H1 (cell line): ENCODE measurements at regions not wholly inside any gene's neighbourhood (a gene's known extent, or its start where the extent isn't known, plus 50 kb on each side); places are given as distances from the start of the nearest gene placed in this dataset.

Source experiments
- CTCF ChIA-PET: fragments of 300-600 bp; sonication (Branson Sonifier 250); formaldehyde crosslinking; loops from one replicate; lab custom pipeline; 2021; ENCODE audit not compliant: partially characterized antibody; lab: Charles Lee
- POLR2A ChIA-PET: fragments of 300-600 bp; sonication (Branson Sonifier 250); formaldehyde crosslinking; loops from one replicate; lab custom pipeline; 2021; ENCODE audit warnings: inconsistent platforms; ENCODE audit not compliant: partially characterized antibody; lab: Charles Lee
- DNase-seq, 2 experiments: peaks; one replicate each; pipeline versions ENCODE4 v3.0.0 to v3.0.0-alpha.2; 2010 to 2022; ENCODE audit warnings: low spot score in 2 of 2, low read depth in 1 of 2, mixed read lengths in 1 of 2
- FAIRE-seq: peaks from 2 replicates; lab custom pipeline; 2011; peaks lifted over from hg19 to GRCh38; lab: Jason Lieb, UNC
- H2AFZ ChIP-seq: 2 replicates; pipeline ENCODE4 v1.8.1; 2012; ENCODE audit warnings: low read length, inconsistent platforms
- H2AK5ac ChIP-seq: 2 replicates; pipeline ENCODE4 v1.6.1; 2013; ENCODE audit warnings: low read depth, low read length
- H2BK120ac ChIP-seq: replicated peaks from 2 replicates; pipeline ENCODE3; 2013; ENCODE audit warnings: low read depth, low read length, inconsistent platforms
- H2BK12ac ChIP-seq: 2 replicates; pipeline ENCODE4 v1.6.1; 2013; ENCODE audit warnings: low read depth, low read length
- H2BK15ac ChIP-seq: 2 replicates; pipeline ENCODE4 v1.6.1; 2013; ENCODE audit warnings: low read length
- H2BK20ac ChIP-seq: 2 replicates; pipeline ENCODE4 v1.6.1; 2013; ENCODE audit warnings: low read length
- H2BK5ac ChIP-seq: 2 replicates; pipeline ENCODE4 v1.6.1; 2013; ENCODE audit warnings: low read depth, low read length
- H3K14ac ChIP-seq: 2 replicates; pipeline ENCODE4 v1.6.1; 2013; ENCODE audit warnings: inconsistent platforms; ENCODE audit not compliant: insufficient read length
- H3K18ac ChIP-seq: 2 replicates; pipeline ENCODE4 v1.6.1; 2013; ENCODE audit warnings: low read length; ENCODE audit errors: extremely low read depth
- H3K23ac ChIP-seq: 2 replicates; pipeline ENCODE4 v1.6.1; 2013; ENCODE audit warnings: inconsistent platforms; ENCODE audit not compliant: insufficient read length
- H3K23me2 ChIP-seq: 2 replicates; pipeline ENCODE4 v1.6.1; 2013; ENCODE audit warnings: low read depth, low read length
- H3K27ac ChIP-seq: 2 replicates; pipeline ENCODE4 v1.6.1; 2011; ENCODE audit warnings: low read depth, low read length, inconsistent platforms
- H3K27me3 ChIP-seq, 4 experiments: replicated peaks in 1 of 4; 1 replicate in 1 of 4; 2 replicates in 3 of 4; pipeline versions ENCODE4 v1.6.1 to v1.8.1; 2011 to 2013; ENCODE audit warnings: low read length in 3 of 4, mild to moderate bottlenecking in 3 of 4, inconsistent platforms in 2 of 4, mixed read lengths in 2 of 4, moderate library complexity in 1 of 4; ENCODE audit not compliant: control insufficient read depth in 3 of 4, insufficient read depth in 3 of 4; ENCODE audit errors: extremely low read depth in 1 of 4
- H3K36me3 ChIP-seq, 4 experiments: 2 replicates each; pipeline versions ENCODE4 v1.6.1 to v1.8.1; 2011 to 2013; ENCODE audit warnings: mild to moderate bottlenecking in 4 of 4, low read length in 3 of 4, moderate library complexity in 2 of 4, control low read depth in 1 of 4, inconsistent platforms in 1 of 4; ENCODE audit not compliant: insufficient read depth in 4 of 4, control insufficient read depth in 2 of 4
- H3K4ac ChIP-seq: replicated peaks from 2 replicates; pipeline ENCODE3; 2013; ENCODE audit warnings: low read length, low read depth, mixed read lengths, inconsistent platforms; ENCODE audit not compliant: insufficient read length
- H3K4me1 ChIP-seq, 4 experiments: replicated peaks in 1 of 4; 1 replicate in 1 of 4; 2 replicates in 3 of 4; pipeline versions ENCODE4 v1.6.1 to v1.8.1; 2011 to 2013; ENCODE audit warnings: low read length in 3 of 4, inconsistent platforms in 2 of 4, mixed read lengths in 1 of 4; ENCODE audit not compliant: insufficient read depth in 4 of 4, control insufficient read depth in 3 of 4
- H3K4me2 ChIP-seq, 2 experiments: 2 replicates each; pipeline versions ENCODE4 v1.6.1 to v1.8.1; 2011 to 2013; ENCODE audit warnings: low read depth in 2 of 2, low read length in 2 of 2, control low read depth in 1 of 2, inconsistent platforms in 1 of 2, mild to moderate bottlenecking in 1 of 2; ENCODE audit not compliant: insufficient read depth in 1 of 2
- H3K4me3 ChIP-seq, 4 experiments: fragments of 200-600, 300-600 bp in 1 of 4; sonication (generic), shearing (Covaris generic), sonication (Bioruptor Twin) in 1 of 4; 2 replicates each; pipeline versions ENCODE4 v1.5.1 to v1.8.1; 2011 to 2016; ENCODE audit warnings: low read length in 4 of 4, low read depth in 3 of 4, control low read depth in 2 of 4, inconsistent platforms in 2 of 4, mild to moderate bottlenecking in 2 of 4, mixed read lengths in 1 of 4, moderate library complexity in 1 of 4; ENCODE audit not compliant: insufficient read depth in 2 of 4; ENCODE audit errors: extremely low read depth in 1 of 4
- H3K56ac ChIP-seq: replicated peaks from 2 replicates; pipeline ENCODE3; 2013; ENCODE audit warnings: low read depth, mild to moderate bottlenecking, mixed read lengths, low read length, inconsistent platforms; ENCODE audit not compliant: insufficient read length
- H3K79me1 ChIP-seq: 2 replicates; pipeline ENCODE4 v1.6.1; 2013; ENCODE audit warnings: low read depth, low read length, control low read depth
- H3K79me2 ChIP-seq, 2 experiments: 2 replicates each; pipeline versions ENCODE4 v1.6.1 to v1.8.1; 2012 to 2013; ENCODE audit warnings: low read length in 2 of 2, mild to moderate bottlenecking in 2 of 2, inconsistent platforms in 1 of 2; ENCODE audit not compliant: insufficient read depth in 2 of 2, control insufficient read depth in 1 of 2
- H3K9ac ChIP-seq, 4 experiments: replicated peaks in 1 of 4; 1 replicate in 1 of 4; 2 replicates in 3 of 4; pipeline versions ENCODE4 v1.6.1 to v1.8.1; 2011 to 2013; ENCODE audit warnings: low read depth in 3 of 4, low read length in 3 of 4, control low read depth in 2 of 4, mild to moderate bottlenecking in 2 of 4, moderate library complexity in 2 of 4, inconsistent platforms in 1 of 4; ENCODE audit errors: extremely low read depth in 1 of 4
- H3K9me3 ChIP-seq, 2 experiments: 2 replicates each; pipeline versions ENCODE4 v1.6.1 to v1.8.1; 2012 to 2013; ENCODE audit warnings: mild to moderate bottlenecking in 2 of 2, moderate library complexity in 2 of 2, control low read depth in 1 of 2, inconsistent platforms in 1 of 2, low read depth in 1 of 2, low read length in 1 of 2, mixed read lengths in 1 of 2; ENCODE audit not compliant: insufficient read depth in 2 of 2
- H4K20me1 ChIP-seq, 2 experiments: replicated peaks in 1 of 2; 2 replicates each; pipeline versions ENCODE3 to v1.8.1; 2011 to 2013; ENCODE audit warnings: inconsistent platforms in 2 of 2, low read length in 2 of 2, mild to moderate bottlenecking in 1 of 2; ENCODE audit not compliant: insufficient read depth in 2 of 2, control insufficient read depth in 1 of 2
- H4K5ac ChIP-seq: 2 replicates; pipeline ENCODE4 v1.6.1; 2013; ENCODE audit warnings: low read length, low read depth, mixed read lengths, inconsistent platforms; ENCODE audit not compliant: insufficient read length
- H4K8ac ChIP-seq: 2 replicates; pipeline ENCODE4 v1.8.0; 2013; ENCODE audit warnings: mild to moderate bottlenecking, moderate library complexity, low read length, inconsistent platforms; ENCODE audit not compliant: insufficient read depth; ENCODE audit errors: extremely low read depth
- H4K91ac ChIP-seq: replicated peaks from 2 replicates; pipeline ENCODE3; 2013; ENCODE audit warnings: low read length, mixed read lengths, inconsistent platforms; ENCODE audit not compliant: insufficient read length
- MAX ChIP-seq: IDR thresholded peaks from 2 replicates; pipeline ENCODE4 v1.6.1; 2012; ENCODE audit warnings: inconsistent platforms
- RFX5 ChIP-seq: IDR thresholded peaks from 2 replicates; pipeline ENCODE4 v1.6.1; 2011; ENCODE audit warnings: low read depth, low read length, improper control_type of control experiment, borderline replicate concordance
- WGBS, 2 experiments: shearing (Covaris generic) in 1 of 2; methylation state at CpG; one replicate each; pipeline versions ENCODE4 v1.1.6 to v1.1.7; 2013 to 2015; ENCODE audit warnings: low lambda C conversion rate in 2 of 2, mixed read lengths in 2 of 2, inconsistent platforms in 1 of 2, low coverage in 1 of 2, missing lambda C conversion rate in 1 of 2; ENCODE audit not compliant: insufficient replicate concordance in 2 of 2, insufficient coverage in 1 of 2, insufficient read length in 1 of 2; ENCODE audit errors: extremely low coverage in 1 of 2, missing lambda C conversion rate in 1 of 2; 5-methylcytosine and 5-hydroxymethylcytosine counted together

- H4K8ac ChIP-seq, result no peak overlapping the region
- H3K79me1 ChIP-seq, result no peaks in the 10 kb centered on the region
- no peak overlapping the region for H3K14ac ChIP-seq
- no peaks in the 10 kb centered on the region for H3K36me3 ChIP-seq
- peaks cover 0 to 7% (median 4%) of the 10 kb centered on the region in 4 experiments; a peak in 3 of 7 replicates for H3K27me3 ChIP-seq
- H2BK15ac ChIP-seq, result no peak overlapping the region
- no peaks in the 10 kb centered on the region for H4K20me1 ChIP-seq
- peak overlapping the region; percentile 34 to 67 for H3K4me2 ChIP-seq
- FAIRE-seq (peak; percentile 42), DNase-seq (peak; percentile 47 to 53)
- no peak overlapping the region for H4K91ac ChIP-seq
- H3K27ac ChIP-seq, result no peak overlapping the region
- no peak overlapping the region for H2BK20ac ChIP-seq
- H3K56ac ChIP-seq, result no peak overlapping the region
- H2BK12ac ChIP-seq, result no peak overlapping the region; the same call in 1 of the 2 replicates
- H2AFZ ChIP-seq, result no peak overlapping the region
- H3K4me1 ChIP-seq, result peaks cover 5 to 16% (median 11%) of the 10 kb centered on the region in 4 experiments
- no peak overlapping the region for H3K18ac ChIP-seq
- no peak overlapping the region for H3K4ac ChIP-seq
- peak overlapping the region; percentile 37; the same call in 1 of the 2 replicates for H2BK5ac ChIP-seq
- 0 out of 4 replicates have a peak, but pooled peaks cover 0 to 3% of the 10 kb centered on the region in 2 experiments for H3K79me2 ChIP-seq
- H3K23ac ChIP-seq, result no peak overlapping the region
- CTCF ChIA-PET, result interaction anchor here (0.6 to 1.8 kb wide), 2 partner anchors 38 to 1137 kb away, joined by 3 to 5 read pairs; no protein-coding TSS in a partner anchor
- POLR2A ChIA-PET, result no interaction called here
- no peak overlapping the region for H3K9ac ChIP-seq
- no peaks in the 10 kb centered on the region for H3K23me2 ChIP-seq
- 8% methylated on average over 7 of the region's 7 CpGs; no CpG with 5 or more reads in 1 of the 2 experiments for WGBS, 2 experiments
- no peak overlapping the region for H4K5ac ChIP-seq
- no peaks in the 10 kb centered on the region for H3K9me3 ChIP-seq
- TF ChIP-seq RFX5, result no peak
- TF ChIP-seq MAX, result no peak
- TF ChIP-seq, all 59 proteins: peak for 0
- Histone ChIP-seq H2AK5ac (no peak overlapping the region), H3K4me3 (peak overlapping the region in 1 of 4 experiments; percentile 20; a peak in 1 of 8 replicates), H2BK120ac (no peak overlapping the region)
Measured at GRCh38 chr7:131896165-131896863, 339.9 kb upstream of the PODXL start.
